MM.1S (cell line): ENCODE measurements at regions not wholly inside any gene's neighbourhood (a gene's known extent, or its start where the extent isn't known, plus 50 kb on each side); places are given as distances from the start of the nearest gene placed in this dataset.

Experiments
- EZH2 ChIP-seq: fragments of 300-600 bp; sonication (generic); optimal IDR thresholded peaks from 2 replicates; pipeline ENCODE3; 2017; ENCODE audit warnings: low read depth, mild to moderate bottlenecking, antibody characterized with exemption, low read length, mixed read lengths
- EZH2phosphoT487 ChIP-seq: fragments of 300-600 bp; sonication (generic); IDR thresholded peaks from 2 replicates; pipeline ENCODE4 v1.6.1; 2018; ENCODE audit warnings: antibody characterized with exemption, low read length
- TF ChIP-seq, protein P1 (sequence below): fragments of 300-600 bp; sonication (generic); IDR thresholded peaks from 2 replicates; pipeline ENCODE4 v1.5.1; 2016; ENCODE audit warnings: antibody characterized with exemption, low read length, mixed read lengths

DNA sequence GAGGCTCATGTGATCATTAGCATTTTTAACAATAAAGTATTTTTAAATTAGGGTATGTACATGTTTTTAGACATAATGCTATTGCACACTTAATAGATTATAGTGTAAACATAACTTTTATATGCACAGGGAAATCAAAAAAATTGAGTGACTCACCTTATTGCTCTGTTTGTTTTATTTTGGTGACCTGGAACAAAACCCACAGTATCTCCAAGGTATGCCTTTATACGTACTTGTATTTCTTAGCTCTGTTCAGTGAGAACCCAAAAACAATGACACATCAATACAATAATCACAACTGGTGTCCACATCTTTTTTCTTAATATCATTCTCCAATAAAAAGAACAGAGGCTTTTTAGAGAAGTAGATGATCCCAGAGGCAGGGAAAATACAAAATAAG, 112.2 kb downstream of the CYB561 start:
- TF ChIP-seq, protein P1, sequence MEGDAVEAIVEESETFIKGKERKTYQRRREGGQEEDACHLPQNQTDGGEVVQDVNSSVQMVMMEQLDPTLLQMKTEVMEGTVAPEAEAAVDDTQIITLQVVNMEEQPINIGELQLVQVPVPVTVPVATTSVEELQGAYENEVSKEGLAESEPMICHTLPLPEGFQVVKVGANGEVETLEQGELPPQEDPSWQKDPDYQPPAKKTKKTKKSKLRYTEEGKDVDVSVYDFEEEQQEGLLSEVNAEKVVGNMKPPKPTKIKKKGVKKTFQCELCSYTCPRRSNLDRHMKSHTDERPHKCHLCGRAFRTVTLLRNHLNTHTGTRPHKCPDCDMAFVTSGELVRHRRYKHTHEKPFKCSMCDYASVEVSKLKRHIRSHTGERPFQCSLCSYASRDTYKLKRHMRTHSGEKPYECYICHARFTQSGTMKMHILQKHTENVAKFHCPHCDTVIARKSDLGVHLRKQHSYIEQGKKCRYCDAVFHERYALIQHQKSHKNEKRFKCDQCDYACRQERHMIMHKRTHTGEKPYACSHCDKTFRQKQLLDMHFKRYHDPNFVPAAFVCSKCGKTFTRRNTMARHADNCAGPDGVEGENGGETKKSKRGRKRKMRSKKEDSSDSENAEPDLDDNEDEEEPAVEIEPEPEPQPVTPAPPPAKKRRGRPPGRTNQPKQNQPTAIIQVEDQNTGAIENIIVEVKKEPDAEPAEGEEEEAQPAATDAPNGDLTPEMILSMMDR: no peak
- TF ChIP-seq EZH2: no peak
- no peak for TF ChIP-seq EZH2phosphoT487
